ENCODE measurements at regions not wholly inside any gene's neighbourhood (a gene's known extent, or its start where the extent isn't known, plus 50 kb on each side); places are given as distances from the start of the nearest gene placed in this dataset.

GRCh38 chr10:118918587-118918986 is 110.9 kb upstream of the NANOS1 start:
- TF ChIP-seq CTCF (IDR thresholded peaks at IDR 0.05; ENCODE audit: extremely low read depth, missing control alignments) = no peak
- DNase-seq (ENCODE audit: low spot score) = no peak

GRCh38 chr10:118920206-118920605 is 109.3 kb upstream of the NANOS1 start:
- DNase-seq (ENCODE audit: low spot score) = no peak
- TF ChIP-seq CTCF (IDR thresholded peaks at IDR 0.05; ENCODE audit: extremely low read depth, missing control alignments) = no peak

- no peak for TF ChIP-seq CTCF (IDR thresholded peaks at IDR 0.05; ENCODE audit: extremely low read depth, missing control alignments)
- DNase-seq (ENCODE audit: low spot score) = no peak
These were observed 107.3 kb upstream of the NANOS1 start for GRCh38 chr10:118922226-118922625.

- TF ChIP-seq CTCF (IDR thresholded peaks at IDR 0.05; ENCODE audit: extremely low read depth, missing control alignments) = no peak
- DNase-seq (ENCODE audit: low spot score) = no peak
These were observed 106.5 kb upstream of the NANOS1 start for GRCh38 chr10:118922972-118923371.

- DNase-seq (ENCODE audit: low spot score) = no peak
- no peak for TF ChIP-seq CTCF (IDR thresholded peaks at IDR 0.05; ENCODE audit: extremely low read depth, missing control alignments)
These were observed 105.0 kb upstream of the NANOS1 start for GRCh38 chr10:118924493-118924892.

GRCh38 chr10:118925404-118926071 is 104.0 kb upstream of the NANOS1 start:
- no peak for DNase-seq (ENCODE audit: low spot score)
- TF ChIP-seq CTCF (IDR thresholded peaks at IDR 0.05; ENCODE audit: extremely low read depth, missing control alignments) = no peak

- no peak for TF ChIP-seq CTCF (IDR thresholded peaks at IDR 0.05; ENCODE audit: extremely low read depth, missing control alignments)
- DNase-seq (ENCODE audit: low spot score) = no peak
These were observed 103.5 kb upstream of the NANOS1 start for GRCh38 chr10:118926072-118926417.

All from GM20000 (cell line).